ENCODE measurements at regions not wholly inside any gene's neighbourhood (a gene's known extent, or its start where the extent isn't known, plus 50 kb on each side); places are given as distances from the start of the nearest gene placed in this dataset.

- TF ChIP-seq ELF4 (CRISPR knock-in tag; IDR thresholded peaks at IDR 0.05; ENCODE audit: low read depth), result no peak
- TF ChIP-seq IRF1 (CRISPR knock-in tag; IDR thresholded peaks at IDR 0.05), result no peak
- no peak for TF ChIP-seq GABPB1 (CRISPR knock-in tag; IDR thresholded peaks at IDR 0.05)
- TF ChIP-seq CREM (CRISPR knock-in tag; IDR thresholded peaks at IDR 0.05), result no peak
- no peak for TF ChIP-seq CREB1 (CRISPR knock-in tag; IDR thresholded peaks at IDR 0.05)
- TF ChIP-seq SMAD3 (CRISPR knock-in tag; IDR thresholded peaks at IDR 0.05; ENCODE audit: borderline replicate concordance), result no peak
- no peak for TF ChIP-seq NFE2L1 (CRISPR knock-in tag; IDR thresholded peaks at IDR 0.05)
- no peak for TF ChIP-seq ETV6 (CRISPR knock-in tag; IDR thresholded peaks at IDR 0.05)
- no peak for TF ChIP-seq OVOL2 (CRISPR knock-in tag; IDR thresholded peaks at IDR 0.05; ENCODE audit: borderline replicate concordance)
- no peak for TF ChIP-seq SP1 (CRISPR knock-in tag; conservative IDR thresholded peaks at IDR 0.05)
- TF ChIP-seq TEAD1 (CRISPR knock-in tag; IDR thresholded peaks at IDR 0.05), result no peak
- no peak for TF ChIP-seq AFF4 (CRISPR knock-in tag; IDR thresholded peaks at IDR 0.05; ENCODE audit: borderline replicate concordance)
- TF ChIP-seq, protein P1, sequence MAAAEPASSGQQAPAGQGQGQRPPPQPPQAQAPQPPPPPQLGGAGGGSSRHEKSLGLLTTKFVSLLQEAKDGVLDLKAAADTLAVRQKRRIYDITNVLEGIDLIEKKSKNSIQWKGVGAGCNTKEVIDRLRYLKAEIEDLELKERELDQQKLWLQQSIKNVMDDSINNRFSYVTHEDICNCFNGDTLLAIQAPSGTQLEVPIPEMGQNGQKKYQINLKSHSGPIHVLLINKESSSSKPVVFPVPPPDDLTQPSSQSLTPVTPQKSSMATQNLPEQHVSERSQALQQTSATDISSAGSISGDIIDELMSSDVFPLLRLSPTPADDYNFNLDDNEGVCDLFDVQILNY (CRISPR knock-in tag; IDR thresholded peaks at IDR 0.05), result no peak
These were observed 303.6 kb downstream of the GPAM start (continued) for GRCh38 chr10:111879969-111880368.

DNA sequence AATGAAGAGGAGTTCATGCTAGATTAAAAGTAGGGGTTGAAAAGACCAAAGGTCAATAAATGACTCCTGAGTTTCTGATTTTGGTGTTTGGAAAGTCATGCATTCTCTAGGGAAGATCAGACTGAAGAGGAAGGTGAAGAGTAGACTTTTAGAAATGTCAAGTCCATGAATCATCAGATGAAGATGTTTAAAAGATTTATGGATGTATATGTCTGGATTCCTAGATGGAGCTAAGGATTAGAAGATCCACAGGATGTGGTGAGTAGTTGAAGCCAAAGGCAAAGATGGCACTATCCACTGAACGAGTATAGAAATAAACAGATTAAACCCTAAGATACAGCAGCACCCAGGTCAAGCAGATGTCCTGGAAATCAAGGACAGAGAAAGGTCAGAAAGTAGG is 298.5 kb downstream of the GPAM start:
- POLR2A ChIA-PET, result no interaction called here
- CTCF ChIA-PET, result no interaction called here
- peaks cover 26% of the 10 kb centered on the region for H3K36me3 Mint-ChIP-seq

More for the DNA sequence above, 298.5 kb downstream of the GPAM start:
- Mint-ChIP-seq H3K27me3 (ENCODE audit: low read depth) (no peaks in the 10 kb centered on the region), H3K27ac (no peak overlapping the region), H3K4me3 (no peak overlapping the region), H3K4me1 (peaks cover 24% of the 10 kb centered on the region), H3K9me3 (peaks cover 50% of the 10 kb centered on the region)
- ATAC-seq (no peak), DNase-seq (ENCODE audit: low spot score) (no peak)
- TF ChIP-seq, protein P2, sequence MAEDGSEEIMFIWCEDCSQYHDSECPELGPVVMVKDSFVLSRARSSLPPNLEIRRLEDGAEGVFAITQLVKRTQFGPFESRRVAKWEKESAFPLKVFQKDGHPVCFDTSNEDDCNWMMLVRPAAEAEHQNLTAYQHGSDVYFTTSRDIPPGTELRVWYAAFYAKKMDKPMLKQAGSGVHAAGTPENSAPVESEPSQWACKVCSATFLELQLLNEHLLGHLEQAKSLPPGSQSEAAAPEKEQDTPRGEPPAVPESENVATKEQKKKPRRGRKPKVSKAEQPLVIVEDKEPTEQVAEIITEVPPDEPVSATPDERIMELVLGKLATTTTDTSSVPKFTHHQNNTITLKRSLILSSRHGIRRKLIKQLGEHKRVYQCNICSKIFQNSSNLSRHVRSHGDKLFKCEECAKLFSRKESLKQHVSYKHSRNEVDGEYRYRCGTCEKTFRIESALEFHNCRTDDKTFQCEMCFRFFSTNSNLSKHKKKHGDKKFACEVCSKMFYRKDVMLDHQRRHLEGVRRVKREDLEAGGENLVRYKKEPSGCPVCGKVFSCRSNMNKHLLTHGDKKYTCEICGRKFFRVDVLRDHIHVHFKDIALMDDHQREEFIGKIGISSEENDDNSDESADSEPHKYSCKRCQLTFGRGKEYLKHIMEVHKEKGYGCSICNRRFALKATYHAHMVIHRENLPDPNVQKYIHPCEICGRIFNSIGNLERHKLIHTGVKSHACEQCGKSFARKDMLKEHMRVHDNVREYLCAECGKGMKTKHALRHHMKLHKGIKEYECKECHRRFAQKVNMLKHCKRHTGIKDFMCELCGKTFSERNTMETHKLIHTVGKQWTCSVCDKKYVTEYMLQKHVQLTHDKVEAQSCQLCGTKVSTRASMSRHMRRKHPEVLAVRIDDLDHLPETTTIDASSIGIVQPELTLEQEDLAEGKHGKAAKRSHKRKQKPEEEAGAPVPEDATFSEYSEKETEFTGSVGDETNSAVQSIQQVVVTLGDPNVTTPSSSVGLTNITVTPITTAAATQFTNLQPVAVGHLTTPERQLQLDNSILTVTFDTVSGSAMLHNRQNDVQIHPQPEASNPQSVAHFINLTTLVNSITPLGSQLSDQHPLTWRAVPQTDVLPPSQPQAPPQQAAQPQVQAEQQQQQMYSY (CRISPR knock-in tag; IDR thresholded peaks at IDR 0.05), result no peak
- no peak for TF ChIP-seq USF2 (CRISPR knock-in tag; IDR thresholded peaks at IDR 0.05)
- TF ChIP-seq NFE2L1 (CRISPR knock-in tag; IDR thresholded peaks at IDR 0.05), result no peak
- no peak for TF ChIP-seq ELF4 (CRISPR knock-in tag; IDR thresholded peaks at IDR 0.05; ENCODE audit: low read depth)
- no peak for TF ChIP-seq TCF7 (CRISPR knock-in tag; IDR thresholded peaks at IDR 0.05; ENCODE audit: low read depth)
- TF ChIP-seq ZNF263 (CRISPR knock-in tag; IDR thresholded peaks at IDR 0.05; ENCODE audit: low read depth), result no peak
- no peak for TF ChIP-seq ETV6 (CRISPR knock-in tag; IDR thresholded peaks at IDR 0.05)
- TF ChIP-seq GTF2I (CRISPR knock-in tag; conservative IDR thresholded peaks at IDR 0.05), result no peak
- no peak for TF ChIP-seq NFYB (CRISPR knock-in tag; conservative IDR thresholded peaks at IDR 0.05; ENCODE audit: low read depth)

Data from WTC11 (cell line).